HG03565 (cell line): ENCODE measurements at regions not wholly inside any gene's neighbourhood (a gene's known extent, or its start where the extent isn't known, plus 50 kb on each side); places are given as distances from the start of the nearest gene placed in this dataset.
A peak's percentile ranks its signal among the peaks of the same experiment; 100 is the strongest.

Experiments used
- ATAC-seq: cut with Tn5 transposase; IDR thresholded peaks from one replicate; pipeline ENCODE4 v1.9.1; 2021; ENCODE audit warnings: mild to moderate bottlenecking, moderate library complexity; ENCODE audit not compliant: unreplicated experiment

DNA sequence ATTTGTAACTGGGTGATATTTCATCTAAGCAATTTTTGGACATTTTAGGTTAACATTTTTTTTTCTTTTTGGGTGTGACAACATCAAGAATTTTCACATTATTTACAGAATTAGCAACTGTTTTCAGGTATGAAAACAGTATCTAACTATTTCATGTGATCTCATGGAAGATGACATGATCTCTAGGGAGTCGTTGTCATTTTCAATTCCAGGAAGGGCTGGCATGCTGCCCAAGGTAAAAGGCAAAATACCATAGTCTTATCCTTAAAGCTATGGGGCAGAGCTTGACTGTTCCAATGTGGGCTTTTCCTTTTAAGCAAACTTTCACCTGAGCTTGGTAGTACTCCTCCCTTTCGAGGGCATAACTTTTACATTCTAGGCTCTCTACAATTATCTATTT, 443.7 kb downstream of the DSEL start:
- no peak for ATAC-seq

DNA sequence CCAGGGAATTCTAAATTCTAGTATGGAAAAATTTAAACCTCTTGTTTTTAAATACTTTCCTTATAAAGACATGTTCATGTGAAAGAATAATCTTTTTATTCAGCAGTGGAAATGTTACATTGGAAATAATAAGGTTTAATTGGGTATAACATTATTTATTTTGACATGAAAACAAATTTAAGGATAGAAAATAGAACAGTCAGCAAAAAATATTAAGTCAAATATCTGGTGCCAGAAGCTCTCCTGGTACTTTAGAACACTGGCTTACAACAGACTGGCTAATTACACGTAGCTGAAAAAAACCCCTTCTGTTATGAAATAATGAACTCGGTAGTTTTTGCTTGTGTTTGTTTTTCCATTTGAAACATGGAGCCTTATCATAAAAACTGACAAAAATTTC, 447.9 kb downstream of the DSEL start:
- ATAC-seq, result no peak

- ATAC-seq, result no peak
Measured at GRCh38 chr18:67047334-67047733, 443.4 kb upstream of the CDH19 start.

DNA sequence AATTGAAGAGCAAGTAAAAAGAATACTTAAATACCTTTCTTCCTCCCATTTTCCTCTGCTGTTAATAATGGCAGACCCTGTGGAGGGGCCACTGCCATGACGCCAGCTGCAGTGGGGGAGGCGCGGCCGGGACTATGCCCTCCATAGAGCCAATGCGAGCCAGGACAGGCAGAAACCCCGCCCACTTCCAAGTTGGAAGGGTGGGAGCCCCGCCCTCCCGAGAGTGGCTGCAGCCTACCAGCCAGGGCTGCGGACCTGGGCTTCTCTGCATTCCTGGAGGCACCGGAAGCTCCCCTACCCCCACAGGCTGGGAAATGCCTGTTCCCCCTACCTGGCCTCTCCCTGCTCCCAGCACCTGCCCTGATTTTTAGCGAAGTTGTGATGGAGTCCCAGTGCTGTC, 439.4 kb upstream of the CDH19 start:
- ATAC-seq, result no peak

GRCh38 chr18:67041334-67041733, 437.4 kb upstream of the CDH19 start:
- no peak for ATAC-seq

GRCh38 chr18:67035026-67035425, 431.1 kb upstream of the CDH19 start:
- no peak for ATAC-seq

GRCh38 chr18:67023059-67023458, 419.2 kb upstream of the CDH19 start:
- no peak for ATAC-seq

DNA sequence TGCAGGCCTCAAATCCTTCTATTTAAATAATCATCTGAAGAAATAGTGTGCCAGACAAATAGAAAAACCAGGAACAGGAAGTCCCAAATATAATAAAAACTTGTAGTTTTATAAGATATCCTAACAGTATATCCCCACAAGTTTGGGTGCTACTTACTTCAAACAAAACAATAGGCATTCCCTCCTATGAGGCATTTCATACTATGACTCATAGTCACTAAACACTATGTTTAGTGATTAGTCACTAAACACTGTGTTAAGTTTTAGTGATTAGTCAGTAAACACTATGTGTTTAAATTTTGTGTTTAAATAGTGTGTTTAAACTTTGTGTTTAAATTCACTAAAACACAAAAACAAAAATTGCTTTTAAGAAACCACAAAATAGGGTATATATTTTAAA, 407.0 kb upstream of the CDH19 start:
- ATAC-seq, result peak; percentile 35

DNA sequence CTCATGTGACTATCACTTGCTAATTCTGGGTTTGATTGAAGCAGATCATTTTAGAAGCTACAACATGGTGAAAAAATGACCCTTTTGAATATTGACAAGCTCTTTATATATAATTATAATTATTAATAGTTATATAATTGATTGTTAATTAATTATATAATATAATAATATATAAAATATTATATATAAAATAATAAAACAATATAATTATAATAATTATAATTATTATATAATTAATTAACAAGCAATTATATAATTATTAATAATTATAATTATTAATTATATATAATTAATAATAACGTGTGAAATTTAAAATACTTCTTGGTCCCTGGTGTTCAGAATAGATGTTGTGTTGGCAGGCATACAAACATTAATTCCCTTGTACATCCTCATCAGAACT, 404.1 kb upstream of the CDH19 start:
- ATAC-seq, result no peak

DNA sequence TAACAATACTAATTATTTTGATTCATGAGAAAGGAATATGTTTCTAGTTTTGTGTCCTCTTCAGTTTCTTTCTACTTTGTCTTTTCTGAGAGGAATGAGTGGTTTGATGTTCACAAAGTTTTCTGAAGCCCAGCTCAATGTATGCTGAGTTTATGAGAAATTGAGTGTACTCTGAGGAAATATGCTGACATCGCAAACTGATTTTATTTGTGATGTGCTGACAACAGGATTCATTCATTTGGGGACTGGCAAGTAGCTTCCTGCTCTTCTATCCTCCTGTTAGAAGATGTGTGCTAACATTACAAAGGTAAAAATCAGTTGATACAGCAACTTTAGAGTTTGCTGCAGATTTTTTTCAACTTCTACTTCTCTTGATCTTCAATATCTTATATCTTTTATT, 403.2 kb upstream of the CDH19 start:
- no peak for ATAC-seq

DNA sequence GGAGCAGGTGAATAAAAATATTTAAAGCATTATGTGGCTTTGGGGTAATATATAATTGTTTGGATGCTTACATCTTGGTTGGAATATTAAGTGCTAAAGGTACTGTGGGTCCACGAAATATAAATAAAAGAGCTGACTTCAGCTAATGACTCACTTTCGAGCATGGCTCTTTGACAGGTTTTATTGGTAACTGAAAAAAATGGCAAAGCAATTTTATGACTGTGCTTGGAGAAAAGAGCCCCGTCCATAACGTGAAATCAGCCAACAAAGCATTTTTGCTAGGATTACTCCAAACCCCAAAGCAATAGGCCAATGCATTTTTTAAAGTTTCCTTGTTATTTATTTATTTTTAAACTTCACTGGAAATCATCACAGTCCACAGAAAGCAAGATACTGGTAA, 397.2 kb upstream of the CDH19 start:
- ATAC-seq, result no peak

- no peak for ATAC-seq
Measured at GRCh38 chr18:66999003-66999402, 395.1 kb upstream of the CDH19 start.

DNA sequence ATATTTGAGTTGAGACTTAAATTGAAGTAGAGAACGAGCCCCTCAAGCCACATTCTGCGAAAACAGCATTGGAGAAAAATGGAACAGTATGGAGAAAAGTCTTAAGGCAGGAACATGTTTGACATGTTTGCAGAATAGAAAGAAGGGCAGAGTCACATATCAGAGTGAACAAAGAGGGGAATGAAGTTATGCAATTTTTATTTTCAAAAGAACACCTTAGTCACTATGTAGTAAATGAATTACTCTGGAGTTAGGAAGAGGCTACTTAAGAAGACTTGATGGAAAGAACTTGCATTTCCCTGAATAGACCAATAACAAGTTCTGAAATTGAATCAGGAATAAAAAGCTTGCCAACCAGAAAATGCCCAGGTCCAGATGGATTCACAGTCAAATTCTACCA, 391.4 kb upstream of the CDH19 start:
- ATAC-seq, result no peak

DNA sequence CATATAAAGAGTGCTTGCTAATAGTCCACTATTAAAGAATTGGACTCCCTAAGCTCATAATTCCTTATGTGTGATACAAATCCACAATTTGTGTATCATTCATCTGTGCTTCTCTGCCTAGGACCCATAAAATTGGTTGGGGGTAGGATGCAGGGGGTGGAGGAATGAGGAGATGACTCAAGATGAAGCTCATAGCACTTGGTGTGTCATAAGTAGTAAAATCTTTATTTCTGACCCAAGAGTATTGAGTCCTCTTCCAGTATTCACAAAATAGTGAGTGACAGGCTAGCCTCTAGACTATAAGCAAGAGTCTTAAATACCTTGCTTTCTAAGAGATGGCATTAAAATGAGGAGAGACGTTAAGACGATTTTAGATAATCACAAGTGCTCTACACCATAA, 390.9 kb upstream of the CDH19 start:
- no peak for ATAC-seq

- no peak for ATAC-seq
Measured at GRCh38 chr18:66993492-66993891, 389.6 kb upstream of the CDH19 start.

- no peak for ATAC-seq
Measured at GRCh38 chr18:66990909-66991308, 387.0 kb upstream of the CDH19 start.

DNA sequence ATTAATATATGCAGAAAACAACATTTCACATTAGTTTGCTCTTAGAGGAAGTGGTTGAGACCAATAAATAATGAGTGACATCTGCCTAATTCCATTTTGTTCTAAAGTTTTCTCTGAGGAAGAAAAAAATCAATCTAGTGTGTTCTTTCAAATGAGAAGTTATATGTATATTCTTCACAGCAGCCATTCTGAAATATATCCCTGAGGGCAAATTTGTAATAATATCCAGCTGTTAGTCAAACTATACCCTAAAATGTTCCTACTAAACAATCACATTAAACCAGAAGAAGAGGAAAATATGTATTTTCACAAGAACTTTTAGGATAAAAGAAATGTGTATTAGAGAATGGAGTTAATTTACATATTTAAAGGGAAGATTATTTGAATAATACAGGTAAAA, 375.1 kb upstream of the CDH19 start:
- ATAC-seq, result no peak

DNA sequence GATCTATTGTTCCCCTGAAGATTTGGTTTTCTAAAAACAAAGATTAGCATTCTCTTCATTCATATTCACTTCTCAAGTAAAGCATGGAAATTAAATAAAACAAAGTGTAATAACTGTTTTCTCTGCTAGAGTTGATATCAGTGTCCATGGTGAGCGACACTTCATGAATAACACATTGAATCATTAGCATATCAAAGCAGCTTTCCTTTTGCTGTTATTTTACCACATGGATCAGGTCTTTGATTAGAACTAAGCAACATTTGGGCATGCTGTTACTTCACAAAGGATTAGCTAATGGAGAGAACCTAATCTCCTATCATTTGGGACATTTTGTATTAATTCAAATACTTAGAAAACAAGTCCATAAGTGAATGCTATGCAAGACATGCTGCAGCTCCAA, 368.8 kb upstream of the CDH19 start:
- ATAC-seq, result no peak

- no peak for ATAC-seq
Measured at GRCh38 chr18:66971960-66972359, 368.1 kb upstream of the CDH19 start.

DNA sequence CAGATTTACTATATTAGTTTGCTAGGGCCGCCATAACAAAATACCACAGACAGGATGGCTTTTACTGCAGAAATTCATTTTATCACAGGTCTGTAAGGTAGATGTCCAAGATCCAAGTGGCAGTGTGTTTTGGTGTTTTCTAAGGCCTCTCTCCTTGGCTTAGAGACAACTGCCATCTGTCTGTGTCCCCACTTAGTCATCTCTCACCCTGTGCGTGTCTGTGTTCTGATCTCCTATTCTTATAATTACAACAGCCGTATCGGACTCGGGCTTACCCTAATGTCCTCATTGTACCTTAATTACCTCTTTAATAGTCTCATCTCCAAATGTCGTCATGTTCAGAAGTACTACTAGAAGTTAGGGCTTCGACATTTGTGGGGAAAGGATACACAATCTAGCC, 362.3 kb upstream of the CDH19 start:
- ATAC-seq, result no peak

DNA sequence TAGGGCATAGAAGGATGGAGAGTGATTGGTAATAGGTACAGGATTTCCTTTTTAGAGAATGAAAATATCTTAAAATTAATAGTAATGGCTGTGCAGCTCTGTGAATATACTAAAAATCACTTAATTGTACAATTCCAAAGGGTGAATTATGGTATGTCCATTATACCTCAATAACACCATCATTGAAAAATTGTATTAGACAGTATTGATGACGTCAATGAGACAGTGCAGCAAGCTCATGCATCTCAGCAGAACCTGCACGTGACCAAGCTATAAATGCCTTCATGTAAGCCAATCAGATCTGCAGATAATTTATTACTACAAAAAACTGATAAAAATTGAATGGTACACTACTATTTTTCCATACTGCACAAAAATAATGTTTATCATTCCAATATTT, 354.4 kb upstream of the CDH19 start:
- no peak for ATAC-seq

GRCh38 chr18:66951750-66952149, 347.9 kb upstream of the CDH19 start:
- ATAC-seq, result no peak

GRCh38 chr18:66949419-66949818, 345.5 kb upstream of the CDH19 start:
- ATAC-seq, result no peak

DNA sequence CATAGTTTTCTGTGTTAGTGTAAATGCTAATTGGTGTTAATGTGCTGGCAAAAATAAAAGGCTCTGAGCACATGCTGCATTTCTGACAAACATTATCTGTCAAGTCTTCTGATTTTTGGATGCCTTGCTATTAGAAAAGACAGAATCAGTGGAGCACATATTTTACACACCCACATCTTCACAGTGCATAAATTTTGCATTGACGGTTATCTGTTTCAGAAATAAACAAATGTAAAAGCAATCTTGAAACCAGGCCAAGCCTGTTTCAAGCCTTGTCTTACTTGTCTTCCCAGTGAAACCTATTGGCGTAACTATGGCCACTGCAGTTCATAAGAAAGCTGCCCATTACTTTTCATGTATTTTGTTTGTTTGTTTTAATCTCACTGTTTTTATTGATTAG, 333.7 kb upstream of the CDH19 start:
- ATAC-seq, result no peak
